Liver (tissue), 3 donors: ENCODE measurements at regions not wholly inside any gene's neighbourhood (a gene's known extent, or its start where the extent isn't known, plus 50 kb on each side); places are given as distances from the start of the nearest gene placed in this dataset.

ENCODE experiments used
- GABPA ChIP-seq, 2 donors: IDR thresholded peaks in 1 of 2; conservative IDR thresholded peaks in 1 of 2; 2 replicates each; pipeline ENCODE4 v1.6.1; 2016; ENCODE audit warnings: antibody characterized with exemption in 2 of 2, mild to moderate bottlenecking in 1 of 2, moderate library complexity in 1 of 2
- JUND ChIP-seq, 2 donors: IDR thresholded peaks; 2 replicates each; pipeline ENCODE4 v1.6.1; 2016; ENCODE audit warnings: antibody characterized with exemption in 2 of 2
- MAX ChIP-seq: IDR thresholded peaks from 2 replicates; pipeline ENCODE4 v1.6.1; 2016; ENCODE audit warnings: antibody characterized with exemption
- RAD21 ChIP-seq, 2 donors: IDR thresholded peaks; 2 replicates each; pipeline ENCODE4 v1.6.1; 2016; ENCODE audit warnings: antibody characterized with exemption in 2 of 2, mild to moderate bottlenecking in 2 of 2
- SP1 ChIP-seq: IDR thresholded peaks from 2 replicates; pipeline ENCODE4 v1.6.1; 2018; ENCODE audit warnings: antibody characterized with exemption, mild to moderate bottlenecking
- TAF1 ChIP-seq: conservative IDR thresholded peaks from 2 replicates; pipeline ENCODE4 v1.6.1; 2016; ENCODE audit warnings: antibody characterized with exemption, mild to moderate bottlenecking
- YY1 ChIP-seq: IDR thresholded peaks from 2 replicates; pipeline ENCODE4 v1.6.1; 2016; ENCODE audit warnings: antibody characterized with exemption, mild to moderate bottlenecking
- TF ChIP-seq, protein P1 (sequence below): fragments of 150-350 bp; IDR thresholded peaks from 2 replicates; pipeline ENCODE4 v1.5.1; 2017; ENCODE audit warnings: improper control_type of control experiment, low read depth, low read length; ENCODE audit not compliant: missing input control
- donor health status: healthy.
- donor health status: healthy.

- TF ChIP-seq, protein P1, sequence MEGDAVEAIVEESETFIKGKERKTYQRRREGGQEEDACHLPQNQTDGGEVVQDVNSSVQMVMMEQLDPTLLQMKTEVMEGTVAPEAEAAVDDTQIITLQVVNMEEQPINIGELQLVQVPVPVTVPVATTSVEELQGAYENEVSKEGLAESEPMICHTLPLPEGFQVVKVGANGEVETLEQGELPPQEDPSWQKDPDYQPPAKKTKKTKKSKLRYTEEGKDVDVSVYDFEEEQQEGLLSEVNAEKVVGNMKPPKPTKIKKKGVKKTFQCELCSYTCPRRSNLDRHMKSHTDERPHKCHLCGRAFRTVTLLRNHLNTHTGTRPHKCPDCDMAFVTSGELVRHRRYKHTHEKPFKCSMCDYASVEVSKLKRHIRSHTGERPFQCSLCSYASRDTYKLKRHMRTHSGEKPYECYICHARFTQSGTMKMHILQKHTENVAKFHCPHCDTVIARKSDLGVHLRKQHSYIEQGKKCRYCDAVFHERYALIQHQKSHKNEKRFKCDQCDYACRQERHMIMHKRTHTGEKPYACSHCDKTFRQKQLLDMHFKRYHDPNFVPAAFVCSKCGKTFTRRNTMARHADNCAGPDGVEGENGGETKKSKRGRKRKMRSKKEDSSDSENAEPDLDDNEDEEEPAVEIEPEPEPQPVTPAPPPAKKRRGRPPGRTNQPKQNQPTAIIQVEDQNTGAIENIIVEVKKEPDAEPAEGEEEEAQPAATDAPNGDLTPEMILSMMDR: no peak
- no peak for TF ChIP-seq MAX
- TF ChIP-seq SP1: no peak
- no peak for TF ChIP-seq RAD21 (IDR thresholded peaks at IDR 0.05)
- no peak for TF ChIP-seq GABPA (IDR thresholded peaks at IDR 0.05 in 1 of 2, conservative IDR thresholded peaks at IDR 0.05 in 1 of 2)
- TF ChIP-seq JUND (IDR thresholded peaks at IDR 0.05): no peak
- TF ChIP-seq TAF1: no peak
- no peak for TF ChIP-seq YY1
Measured at GRCh38 chr2:48819206-48819735, 63.7 kb upstream of the LHCGR start.
